HFF-Myc (cell line): ENCODE measurements at regions not wholly inside any gene's neighbourhood (a gene's known extent, or its start where the extent isn't known, plus 50 kb on each side); places are given as distances from the start of the nearest gene placed in this dataset.

Source experiments
- DNase-seq: peaks from one replicate; pipeline ENCODE4 v3.0.0-alpha.2; 2011; ENCODE audit warnings: low read depth; ENCODE audit errors: extremely low read depth
- H3K4me3 ChIP-seq: replicated peaks from 2 replicates; pipeline ENCODE4 v1.5.1; 2011; ENCODE audit warnings: low read depth, mild to moderate bottlenecking, control low read depth, low read length
- CTCF ChIP-seq: IDR thresholded peaks from 2 replicates; pipeline ENCODE4 v1.5.1; 2012; ENCODE audit warnings: mild to moderate bottlenecking, low read depth, low read length, control low read depth; ENCODE audit errors: missing control alignments

GRCh38 chr1:36628804-36629203 is 146.1 kb upstream of the CSF3R start:
- no peak for TF ChIP-seq CTCF
- H3K4me3 ChIP-seq: no peak overlapping the region
- no peak for DNase-seq

- H3K4me3 ChIP-seq: no peak overlapping the region
- no peak for DNase-seq
- TF ChIP-seq CTCF: no peak
Observed at GRCh38 chr1:36626435-36626834, 143.7 kb upstream of the CSF3R start.

- no peak for TF ChIP-seq CTCF
- DNase-seq: no peak
- no peak overlapping the region for H3K4me3 ChIP-seq
Observed at GRCh38 chr1:36625935-36626310, 143.2 kb upstream of the CSF3R start.

GRCh38 chr1:36625253-36625934 is 142.7 kb upstream of the CSF3R start:
- no peak for TF ChIP-seq CTCF
- no peak for DNase-seq
- no peak overlapping the region for H3K4me3 ChIP-seq

GRCh38 chr1:36624466-36624865 is 141.8 kb upstream of the CSF3R start:
- DNase-seq: no peak
- H3K4me3 ChIP-seq: no peak overlapping the region
- TF ChIP-seq CTCF: no peak

- H3K4me3 ChIP-seq: no peak overlapping the region
- DNase-seq: no peak
- TF ChIP-seq CTCF: no peak
Observed at GRCh38 chr1:36622741-36623648, 140.3 kb upstream of the CSF3R start.

- no peak for TF ChIP-seq CTCF
- H3K4me3 ChIP-seq: no peak overlapping the region
Observed at GRCh38 chr1:36621531-36621930, 138.8 kb upstream of the CSF3R start.

More at GRCh38 chr1:36621531-36621930, 138.8 kb upstream of the CSF3R start:
- no peak for DNase-seq
